22Rv1 (cell line): ENCODE measurements at regions not wholly inside any gene's neighbourhood (a gene's known extent, or its start where the extent isn't known, plus 50 kb on each side); places are given as distances from the start of the nearest gene placed in this dataset.

Source experiments
- ZFX ChIP-seq: fragments of 450-650 bp; IDR thresholded peaks from 2 replicates; pipeline ENCODE4 v1.6.1; 2017; ENCODE audit warnings: antibody characterized with exemption, borderline replicate concordance
- TF ChIP-seq, protein P1 (sequence below): fragments of 450-650 bp; IDR thresholded peaks from 2 replicates; pipeline ENCODE4 v1.5.1; 2017; ENCODE audit warnings: mild to moderate bottlenecking

DNA sequence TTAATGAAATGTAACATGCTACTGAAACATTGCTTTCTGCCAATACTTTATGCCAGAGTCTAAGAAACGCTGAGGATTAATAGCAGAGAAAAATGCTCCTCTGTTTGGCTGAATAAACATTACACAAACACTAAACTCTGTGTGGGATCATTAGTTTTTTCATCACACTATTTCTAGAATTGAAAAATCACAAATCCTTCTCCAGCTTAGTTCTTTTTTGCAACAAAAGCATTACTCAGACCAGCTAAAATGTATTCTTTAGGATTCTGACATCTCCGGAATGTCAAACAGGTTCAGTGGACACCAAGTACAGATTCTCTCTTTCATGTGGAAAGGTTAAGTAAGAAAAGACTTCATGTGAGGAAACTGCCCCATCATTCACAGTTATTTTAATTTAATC, 226.9 kb downstream of the SIM1 start:
- TF ChIP-seq, protein P1, sequence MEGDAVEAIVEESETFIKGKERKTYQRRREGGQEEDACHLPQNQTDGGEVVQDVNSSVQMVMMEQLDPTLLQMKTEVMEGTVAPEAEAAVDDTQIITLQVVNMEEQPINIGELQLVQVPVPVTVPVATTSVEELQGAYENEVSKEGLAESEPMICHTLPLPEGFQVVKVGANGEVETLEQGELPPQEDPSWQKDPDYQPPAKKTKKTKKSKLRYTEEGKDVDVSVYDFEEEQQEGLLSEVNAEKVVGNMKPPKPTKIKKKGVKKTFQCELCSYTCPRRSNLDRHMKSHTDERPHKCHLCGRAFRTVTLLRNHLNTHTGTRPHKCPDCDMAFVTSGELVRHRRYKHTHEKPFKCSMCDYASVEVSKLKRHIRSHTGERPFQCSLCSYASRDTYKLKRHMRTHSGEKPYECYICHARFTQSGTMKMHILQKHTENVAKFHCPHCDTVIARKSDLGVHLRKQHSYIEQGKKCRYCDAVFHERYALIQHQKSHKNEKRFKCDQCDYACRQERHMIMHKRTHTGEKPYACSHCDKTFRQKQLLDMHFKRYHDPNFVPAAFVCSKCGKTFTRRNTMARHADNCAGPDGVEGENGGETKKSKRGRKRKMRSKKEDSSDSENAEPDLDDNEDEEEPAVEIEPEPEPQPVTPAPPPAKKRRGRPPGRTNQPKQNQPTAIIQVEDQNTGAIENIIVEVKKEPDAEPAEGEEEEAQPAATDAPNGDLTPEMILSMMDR: no peak
- TF ChIP-seq ZFX: no peak
